ENCODE measurements at regions not wholly inside any gene's neighbourhood (a gene's known extent, or its start where the extent isn't known, plus 50 kb on each side); places are given as distances from the start of the nearest gene placed in this dataset.

GRCh38 chr6:132977413-132977812 lies 163.0 kb downstream of the RPS12 start:
- H4K5ac ChIP-seq (ENCODE audit: insufficient read length, low read depth, low read length): no peak overlapping the region
- no peak overlapping the region for H3K4me2 ChIP-seq (ENCODE audit: insufficient read depth, insufficient read length, low read length)
- no peak overlapping the region for H4K8ac ChIP-seq (replicated peaks; ENCODE audit: insufficient read length, low read depth, low read length)
- no peak for TF ChIP-seq CTCF (conservative IDR thresholded peaks at IDR 0.05)
- no peak for DNase-seq
- no peak overlapping the region for H2BK20ac ChIP-seq (ENCODE audit: low read depth, low read length, poor library complexity, severe bottlenecking)
- no peak overlapping the region for H3K23ac ChIP-seq (ENCODE audit: insufficient read length, low read depth, low read length)
- no peaks in the 10 kb centered on the region for H3K27me3 Mint-ChIP-seq (ENCODE audit: low read depth)
- no peaks in the 10 kb centered on the region for H4K20me1 ChIP-seq (ENCODE audit: control insufficient read depth, insufficient read depth, insufficient read length)
- no peak overlapping the region for H2AK5ac ChIP-seq (ENCODE audit: insufficient read length, low read length)
- peaks cover 6 to 8% of the 10 kb centered on the region in 2 experiments for H3K4me1 Mint-ChIP-seq
- H2BK120ac ChIP-seq (ENCODE audit: low read depth, low read length, poor library complexity, severe bottlenecking): no peak overlapping the region
- no peaks in the 10 kb centered on the region for H3K79me1 ChIP-seq (ENCODE audit: insufficient read depth, low read depth, low read length, poor library complexity, severe bottlenecking)
- peaks cover 0 to 2% (median 0%) of the 10 kb centered on the region in 3 experiments; a peak in 1 of 7 replicates for H3K36me3 Mint-ChIP-seq (ENCODE audit: insufficient read depth in 1 of 3, low read depth in 3 of 3)
- H3K14ac ChIP-seq (ENCODE audit: insufficient read depth, low read length): no peak overlapping the region
- H3K27me3 ChIP-seq (ENCODE audit: insufficient read depth, low read length): no peaks in the 10 kb centered on the region
- no peaks in the 10 kb centered on the region for H3K23me2 ChIP-seq (ENCODE audit: insufficient read length, low read depth, low read length, poor library complexity, severe bottlenecking)
- no peak overlapping the region for H3K27ac Mint-ChIP-seq
- no peak overlapping the region for H3K4me3 Mint-ChIP-seq
- no peak overlapping the region for H3K56ac ChIP-seq (ENCODE audit: insufficient read length, low read depth, low read length)
- no peak overlapping the region for H2BK5ac ChIP-seq (ENCODE audit: insufficient read length, low read length)
- H3K9me3 ChIP-seq (ENCODE audit: control insufficient read depth, low read depth, low read length): no peaks in the 10 kb centered on the region
- no peak overlapping the region for H3K4ac ChIP-seq (ENCODE audit: low read depth, low read length)
- H3K4me1 ChIP-seq (ENCODE audit: insufficient read depth, low read length): no peaks in the 10 kb centered on the region
- H3K9me3 Mint-ChIP-seq: peaks cover 2 to 4% of the 10 kb centered on the region in 2 experiments; a peak in 3 of 5 replicates
- H2BK15ac ChIP-seq (ENCODE audit: low read depth, low read length): no peak overlapping the region
- H3K79me2 ChIP-seq (ENCODE audit: insufficient read depth, low read length): no peaks in the 10 kb centered on the region
- H3T11ph ChIP-seq (ENCODE audit: low read length): no peak overlapping the region
- no peak overlapping the region for H3K9ac ChIP-seq (ENCODE audit: extremely low read depth, insufficient read length, low read length)
- no peak overlapping the region for H4K91ac ChIP-seq (ENCODE audit: insufficient read length, low read depth, low read length)
- H3K18ac ChIP-seq (ENCODE audit: insufficient read length, low read depth, low read length): no peak overlapping the region
- H3K27ac ChIP-seq (ENCODE audit: insufficient read length, low read depth, low read length): no peak overlapping the region
- H2BK12ac ChIP-seq (ENCODE audit: insufficient read length, low read depth, low read length): no peak overlapping the region
- no peak overlapping the region for H2AFZ ChIP-seq (ENCODE audit: low read length)
